GM12878 (cell line): ENCODE measurements at regions not wholly inside any gene's neighbourhood (a gene's known extent, or its start where the extent isn't known, plus 50 kb on each side); places are given as distances from the start of the nearest gene placed in this dataset.

Experiments
- ATAC-seq: fragments of 200-7000 bp; cut with Tn5 transposase; 3 replicates; pipeline ENCODE4 v1.9.1; 2020; ENCODE audit warnings: mild to moderate bottlenecking, moderate library complexity
- BruUV-seq: library from RNA; stranded (reverse); fragments of 400-500 nt; replicated peaks from 2 replicates; lab custom pipeline; 2021; lab: Mats Ljungman, UMichigan
- CTCF ChIA-PET: fragments of 300-600 bp; sonication (Branson Sonifier 250); formaldehyde crosslinking; extraction: SDS; loops from one replicate; lab custom pipeline; 2021; ENCODE audit warnings: inconsistent platforms; lab: Yijun Ruan, JAX
- POLR2A ChIA-PET: fragments of 350-600 bp; formaldehyde crosslinking; extraction: SDS; loops from one replicate; lab custom pipeline; 2021; ENCODE audit warnings: inconsistent platforms; lab: Charles Lee
- RAD21 ChIA-PET: fragments of 300-600 bp; sonication (Branson Sonifier 250); formaldehyde crosslinking; loops from one replicate; lab custom pipeline; 2023; ENCODE audit warnings: antibody characterized with exemption; ENCODE audit not compliant: unreplicated experiment; lab: Charles Lee
- SMC1A ChIA-PET: fragments of 300-600 bp; sonication (Branson Sonifier 250); formaldehyde crosslinking; loops from one replicate; lab custom pipeline; 2023; ENCODE audit not compliant: unreplicated experiment, uncharacterized antibody; lab: Charles Lee
- DNase-seq: peaks from one replicate; pipeline ENCODE4 v3.0.0-alpha.2; 2011; ENCODE audit warnings: low read depth, low spot score
- FAIRE-seq: peaks from 3 replicates; lab custom pipeline; 2011; peaks lifted over from hg19 to GRCh38; lab: Jason Lieb, UNC
- H2AFZ ChIP-seq: 2 replicates; pipeline ENCODE4 v1.6.0; 2011; ENCODE audit warnings: low read depth, low read length, control low read depth; ENCODE audit not compliant: control insufficient read depth
- H3K27ac ChIP-seq: 2 replicates; pipeline ENCODE4 v1.5.1; 2011; ENCODE audit warnings: control low read depth; ENCODE audit not compliant: control insufficient read depth, insufficient read depth
- H3K27me3 ChIP-seq, 2 experiments: replicated peaks in 1 of 2; 2 replicates each; pipeline versions ENCODE4 v1.6.0 to v1.6.1; 2011; ENCODE audit warnings: low read length in 1 of 2; ENCODE audit not compliant: control insufficient read depth in 2 of 2, insufficient read depth in 2 of 2
- H3K36me3 ChIP-seq, 2 experiments: 2 replicates each; pipeline ENCODE4 v1.5.1; 2011; ENCODE audit warnings: low read length in 1 of 2; ENCODE audit not compliant: control insufficient read depth in 2 of 2, insufficient read depth in 2 of 2
- H3K4me1 ChIP-seq: 2 replicates; pipeline ENCODE4 v1.6.1; 2011; ENCODE audit warnings: mild to moderate bottlenecking, low read length, moderate library complexity, mixed read lengths; ENCODE audit not compliant: control insufficient read depth, insufficient read depth
- H3K4me2 ChIP-seq: 2 replicates; pipeline ENCODE4 v1.6.0; 2011; ENCODE audit warnings: control low read depth; ENCODE audit not compliant: control insufficient read depth, insufficient read depth
- H3K4me3 ChIP-seq: fragments of 200-600 bp; sonication (generic); 2 replicates; pipeline ENCODE4 v1.5.1; 2016
- H3K79me2 ChIP-seq: 2 replicates; pipeline ENCODE4 v1.6.0; 2011; ENCODE audit warnings: low read length; ENCODE audit not compliant: control insufficient read depth, insufficient read depth
- H3K9ac ChIP-seq: 2 replicates; pipeline ENCODE4 v1.8.0; 2011; ENCODE audit warnings: low read length, control low read depth, mixed read lengths; ENCODE audit not compliant: control insufficient read depth, insufficient read depth
- H3K9me3 ChIP-seq: replicated peaks from 3 replicates; pipeline ENCODE4 v1.5.1; 2011; ENCODE audit warnings: mild to moderate bottlenecking, low read length; ENCODE audit not compliant: control insufficient read depth, insufficient read depth
- H4K20me1 ChIP-seq: 2 replicates; pipeline ENCODE4 v1.6.0; 2011; ENCODE audit not compliant: control insufficient read depth, insufficient read depth
- MYB ChIP-seq: fragments of 150-350 bp; IDR thresholded peaks from 2 replicates; pipeline ENCODE4 v1.6.1; 2014; ENCODE audit warnings: mild to moderate bottlenecking, low read depth, low read length, borderline replicate concordance
- NR2F1 ChIP-seq: fragments of 450-650 bp; conservative IDR thresholded peaks from 2 replicates; pipeline ENCODE4 v1.6.1; 2017; ENCODE audit warnings: mild to moderate bottlenecking
- RBBP5 ChIP-seq: fragments of 200-600 bp; sonication (generic); conservative IDR thresholded peaks from 2 replicates; pipeline ENCODE4 v1.6.1; 2016
- SMARCA5 ChIP-seq: fragments of 450-650 bp; IDR thresholded peaks from 2 replicates; pipeline ENCODE4 v1.6.1; 2017; ENCODE audit warnings: mild to moderate bottlenecking
- ZSCAN29 ChIP-seq: fragments of 450-650 bp; IDR thresholded peaks from 2 replicates; pipeline ENCODE4 v1.6.1; 2017; ENCODE audit warnings: mild to moderate bottlenecking, moderate library complexity
- WGBS: methylation state at CpG from one replicate; pipeline ENCODE4 v1.1.6; 2016; ENCODE audit warnings: low lambda C conversion rate; ENCODE audit not compliant: insufficient replicate concordance, insufficient coverage; ENCODE audit errors: missing lambda C conversion rate; 5-methylcytosine and 5-hydroxymethylcytosine counted together
- in situ Hi-C: fragments of 300-500 bp; cut with MboI; formaldehyde crosslinking; loops from 9 replicates; pipeline ENCODE4 v1.14.3; 2018; ENCODE audit warnings: mixed read lengths
- intact Hi-C: fragments of 100-400 bp; cut with micrococcal nuclease; formaldehyde crosslinking; loops from one replicate; pipeline ENCODE4 v1.14.2; 2022; ENCODE audit not compliant: unreplicated experiment
- TF ChIP-seq, protein P1 (sequence below): fragments of 450-650 bp; IDR thresholded peaks from 2 replicates; pipeline ENCODE4 v1.6.1; 2017; ENCODE audit warnings: antibody characterized with exemption, mild to moderate bottlenecking, moderate library complexity

DNA sequence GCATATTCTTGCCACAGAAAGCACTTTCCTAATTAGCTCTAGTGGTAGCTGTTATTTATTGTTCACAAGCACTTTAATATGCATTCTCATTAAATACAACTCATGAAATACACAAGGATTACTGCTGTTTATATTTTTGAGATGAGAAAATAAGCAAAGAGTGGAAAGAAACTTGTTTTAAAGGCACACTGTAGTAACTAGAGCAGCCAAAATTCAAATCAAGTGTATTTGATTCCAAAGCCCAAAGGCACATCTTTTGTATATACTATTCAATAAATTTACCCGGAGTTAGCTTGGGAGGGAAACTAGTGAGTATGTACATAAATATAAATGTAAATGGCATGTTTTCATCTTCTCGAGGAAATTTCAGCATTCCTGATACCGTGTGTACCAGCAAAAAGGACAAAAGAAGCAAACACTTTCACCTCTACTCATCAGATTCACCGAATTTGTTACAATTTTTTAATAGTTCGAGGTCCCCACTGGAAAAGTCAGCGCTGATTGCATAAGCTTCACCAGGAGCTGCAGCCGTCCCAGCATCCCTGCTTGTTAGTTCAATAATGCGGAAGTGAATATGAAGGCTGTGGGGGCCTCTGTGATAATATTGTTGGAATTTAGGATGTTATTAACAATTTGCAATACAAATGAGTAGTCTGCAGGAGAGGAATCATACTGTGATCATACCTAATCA lies 371.6 kb upstream of the MON1B start (continued):
- TF ChIP-seq, protein P1, sequence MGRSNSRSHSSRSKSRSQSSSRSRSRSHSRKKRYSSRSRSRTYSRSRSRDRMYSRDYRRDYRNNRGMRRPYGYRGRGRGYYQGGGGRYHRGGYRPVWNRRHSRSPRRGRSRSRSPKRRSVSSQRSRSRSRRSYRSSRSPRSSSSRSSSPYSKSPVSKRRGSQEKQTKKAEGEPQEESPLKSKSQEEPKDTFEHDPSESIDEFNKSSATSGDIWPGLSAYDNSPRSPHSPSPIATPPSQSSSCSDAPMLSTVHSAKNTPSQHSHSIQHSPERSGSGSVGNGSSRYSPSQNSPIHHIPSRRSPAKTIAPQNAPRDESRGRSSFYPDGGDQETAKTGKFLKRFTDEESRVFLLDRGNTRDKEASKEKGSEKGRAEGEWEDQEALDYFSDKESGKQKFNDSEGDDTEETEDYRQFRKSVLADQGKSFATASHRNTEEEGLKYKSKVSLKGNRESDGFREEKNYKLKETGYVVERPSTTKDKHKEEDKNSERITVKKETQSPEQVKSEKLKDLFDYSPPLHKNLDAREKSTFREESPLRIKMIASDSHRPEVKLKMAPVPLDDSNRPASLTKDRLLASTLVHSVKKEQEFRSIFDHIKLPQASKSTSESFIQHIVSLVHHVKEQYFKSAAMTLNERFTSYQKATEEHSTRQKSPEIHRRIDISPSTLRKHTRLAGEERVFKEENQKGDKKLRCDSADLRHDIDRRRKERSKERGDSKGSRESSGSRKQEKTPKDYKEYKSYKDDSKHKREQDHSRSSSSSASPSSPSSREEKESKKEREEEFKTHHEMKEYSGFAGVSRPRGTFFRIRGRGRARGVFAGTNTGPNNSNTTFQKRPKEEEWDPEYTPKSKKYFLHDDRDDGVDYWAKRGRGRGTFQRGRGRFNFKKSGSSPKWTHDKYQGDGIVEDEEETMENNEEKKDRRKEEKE, result no peak
- TF ChIP-seq SMARCA5, result no peak
- TF ChIP-seq, all 136 proteins: peak for 0

DNA sequence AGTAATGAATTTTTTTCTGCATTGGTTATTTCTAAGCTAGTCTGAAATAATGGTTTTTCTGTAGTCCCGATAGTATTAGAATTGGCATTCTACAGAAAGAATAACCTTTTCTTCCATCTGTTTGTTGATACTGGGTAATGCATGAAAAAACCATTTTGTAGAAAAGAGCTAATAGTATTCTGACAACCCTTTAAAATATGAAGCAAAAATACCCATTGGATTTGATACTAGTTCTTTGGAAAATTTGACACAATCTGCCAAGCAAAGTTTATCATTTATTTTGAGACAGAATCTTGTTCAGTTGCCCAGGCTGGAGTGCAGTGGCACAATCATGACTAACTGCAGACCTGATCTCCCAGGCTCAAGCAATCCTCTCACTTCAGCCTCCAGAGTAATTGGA lies 366.8 kb upstream of the MON1B start:
- H3K4me2 ChIP-seq, result no peak overlapping the region
- SMC1A ChIA-PET, result interaction anchor here (0.8 kb wide), 1 partner anchor 74 kb away, joined by 3 read pairs; no protein-coding TSS in a partner anchor
- H3K27me3 ChIP-seq, result no peaks in the 10 kb centered on the region
- POLR2A ChIA-PET, result interaction anchor here (0.6 kb wide), 1 partner anchor 1990 kb away, joined by 8 read pairs; no protein-coding TSS in a partner anchor
- no peaks in the 10 kb centered on the region for H3K4me1 ChIP-seq
- RAD21 ChIA-PET, result no interaction called here
- no peaks in the 10 kb centered on the region for H4K20me1 ChIP-seq
- in situ Hi-C loops (no loop called here), intact Hi-C loops (no loop called here)
- no peak overlapping the region for H3K4me3 ChIP-seq
- no peaks in the 10 kb centered on the region for H3K36me3 ChIP-seq
- no peaks in the 10 kb centered on the region for H3K79me2 ChIP-seq
- no peak overlapping the region for H2AFZ ChIP-seq
- ATAC-seq (no peak), DNase-seq (no peak), FAIRE-seq (no peak)
- CTCF ChIA-PET, result interaction anchor here (0.7 to 0.8 kb wide), 2 partner anchors 17 to 220 kb away, joined by 3 read pairs; no protein-coding TSS in a partner anchor
- no peaks in the 10 kb centered on the region for H3K9me3 ChIP-seq
- BruUV-seq, result no TSS peak
- no peak overlapping the region for H3K9ac ChIP-seq
- WGBS, result 29% methylated on average over 1 of the region's 1 CpG
- no peak for TF ChIP-seq NR2F1
- TF ChIP-seq ZSCAN29, result no peak
- TF ChIP-seq RBBP5, result no peak
- TF ChIP-seq MYB, result no peak
- TF ChIP-seq, all 136 proteins: peak for 0
- H3K27ac ChIP-seq, result no peak overlapping the region
